HG03575 (cell line): ENCODE measurements at regions not wholly inside any gene's neighbourhood (a gene's known extent, or its start where the extent isn't known, plus 50 kb on each side); places are given as distances from the start of the nearest gene placed in this dataset.

Experiments used
- ATAC-seq: cut with Tn5 transposase; IDR thresholded peaks from one replicate; pipeline ENCODE4 v1.9.1; 2021; ENCODE audit not compliant: unreplicated experiment, insufficient number of reproducible peaks, low FRiP score; ENCODE audit errors: extremely low read depth

GRCh38 chr5:20654033-20654432 is 666.0 kb upstream of the CDH18 start:
- no peak for ATAC-seq

GRCh38 chr5:20649966-20650365 is 662.0 kb upstream of the CDH18 start:
- ATAC-seq = no peak

DNA sequence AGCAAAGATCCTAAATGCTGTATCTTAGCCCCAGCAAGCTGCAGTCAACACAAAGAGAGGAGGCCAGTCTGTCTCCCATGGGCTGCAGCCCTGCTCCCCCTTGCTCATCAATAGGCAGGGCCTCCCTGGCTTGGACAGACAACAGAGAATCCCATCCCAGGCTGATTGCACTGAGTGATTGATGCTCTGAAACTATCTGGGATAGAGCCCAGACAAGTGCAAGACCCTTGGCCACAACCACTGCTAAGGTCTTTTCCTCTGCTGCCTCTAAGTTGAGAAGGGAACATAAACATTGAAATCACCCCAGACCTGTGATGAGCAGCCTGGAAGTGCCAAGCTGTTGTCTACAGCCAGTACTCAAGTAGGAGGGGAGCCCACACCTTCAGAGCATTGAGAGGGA is 661.0 kb upstream of the CDH18 start:
- ATAC-seq = no peak

DNA sequence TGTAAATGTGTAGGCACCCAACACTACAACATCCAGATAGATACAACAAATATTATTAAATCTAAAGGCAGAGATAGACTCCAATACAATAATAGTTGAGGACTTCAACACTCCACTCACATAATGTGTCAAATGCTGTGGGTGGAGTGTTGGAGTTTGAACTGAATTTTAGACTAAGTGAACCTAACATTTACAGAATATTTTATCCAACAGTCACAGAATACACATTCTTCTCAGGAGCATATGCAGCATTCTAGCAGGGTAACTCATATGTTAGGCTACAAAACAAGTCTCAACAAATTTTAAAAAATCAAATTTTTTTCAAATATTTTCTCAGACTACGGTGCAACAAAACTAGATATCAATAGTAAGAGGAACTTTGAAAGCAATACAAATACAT is 648.7 kb upstream of the CDH18 start:
- ATAC-seq = no peak

DNA sequence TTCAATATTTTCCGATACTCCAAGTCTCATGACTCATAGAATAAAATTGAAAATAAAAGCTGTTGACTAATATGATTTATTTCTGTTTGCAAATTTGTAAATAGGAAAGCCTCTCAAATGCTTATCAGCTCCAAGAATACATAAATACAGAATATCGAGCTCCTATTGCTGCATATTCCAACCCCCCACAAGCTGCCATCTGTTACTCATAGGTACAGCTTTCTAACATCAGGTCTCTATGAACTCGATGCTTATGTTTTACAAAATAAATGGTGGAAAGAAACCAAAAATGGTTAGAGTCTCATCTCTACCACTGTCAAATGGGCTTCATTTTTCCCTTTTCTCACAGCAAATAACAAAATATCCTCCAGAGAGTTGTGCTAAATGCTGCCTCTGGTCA is 631.6 kb upstream of the CDH18 start:
- no peak for ATAC-seq

DNA sequence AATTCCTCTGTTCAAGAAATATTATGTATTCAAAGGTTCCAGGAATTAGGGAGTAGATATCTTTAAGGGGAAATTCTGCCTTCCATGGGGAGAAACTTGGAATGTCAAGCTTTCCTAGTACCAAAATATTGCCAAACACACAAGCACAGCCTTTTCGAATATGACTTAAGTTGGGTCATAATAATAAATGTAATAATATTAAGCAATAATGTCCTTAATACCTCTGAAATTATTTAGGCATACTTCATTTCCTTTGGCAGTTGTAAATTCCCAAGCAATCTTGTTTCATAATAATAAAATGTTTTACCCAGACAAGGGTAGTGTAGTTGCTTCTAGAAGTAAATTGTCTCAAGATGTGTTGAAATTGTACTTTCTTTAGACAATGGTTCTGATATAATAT is 630.3 kb upstream of the CDH18 start:
- no peak for ATAC-seq

DNA sequence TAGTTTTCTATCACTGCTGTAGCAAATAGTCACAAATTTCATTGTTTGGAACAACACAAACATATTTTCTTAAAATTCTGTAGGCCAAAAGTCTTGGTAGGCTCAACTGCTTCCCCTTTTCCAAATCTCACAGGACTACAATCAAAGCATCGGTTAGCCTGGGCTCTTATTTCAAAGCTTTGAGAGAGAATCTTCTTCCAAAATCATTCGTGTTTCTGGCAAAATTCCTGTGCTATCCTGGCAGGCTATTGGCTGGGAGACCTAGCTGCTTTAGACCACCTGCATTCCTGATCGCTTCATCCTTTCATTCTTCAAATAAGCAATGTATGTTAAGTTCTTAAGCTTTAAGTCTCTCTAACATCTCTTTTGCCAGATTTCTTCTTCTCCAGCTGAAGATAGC is 629.8 kb upstream of the CDH18 start:
- ATAC-seq = no peak

- ATAC-seq = no peak
Observed at GRCh38 chr5:20615888-20616563, 628.0 kb upstream of the CDH18 start.

DNA sequence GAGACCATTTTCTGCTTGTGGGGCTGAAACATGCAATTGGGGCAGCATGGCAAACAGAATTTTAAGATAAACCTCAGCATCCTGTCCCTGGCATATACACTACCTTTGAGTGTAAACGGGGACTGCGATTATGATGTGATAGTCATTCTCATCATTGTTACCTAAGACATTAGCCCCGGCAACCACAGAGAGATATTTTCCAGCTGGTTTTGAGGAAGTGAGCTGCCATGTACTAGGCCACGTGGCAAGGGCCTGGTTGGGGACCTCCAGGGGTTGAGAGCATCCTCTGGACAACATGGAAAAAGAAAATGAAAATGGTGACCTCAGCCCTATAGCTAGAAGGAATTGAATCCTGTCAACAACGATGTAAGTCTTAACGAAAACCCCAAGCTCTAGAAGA is 623.6 kb upstream of the CDH18 start:
- no peak for ATAC-seq

GRCh38 chr5:20610681-20611080 is 622.7 kb upstream of the CDH18 start:
- no peak for ATAC-seq

DNA sequence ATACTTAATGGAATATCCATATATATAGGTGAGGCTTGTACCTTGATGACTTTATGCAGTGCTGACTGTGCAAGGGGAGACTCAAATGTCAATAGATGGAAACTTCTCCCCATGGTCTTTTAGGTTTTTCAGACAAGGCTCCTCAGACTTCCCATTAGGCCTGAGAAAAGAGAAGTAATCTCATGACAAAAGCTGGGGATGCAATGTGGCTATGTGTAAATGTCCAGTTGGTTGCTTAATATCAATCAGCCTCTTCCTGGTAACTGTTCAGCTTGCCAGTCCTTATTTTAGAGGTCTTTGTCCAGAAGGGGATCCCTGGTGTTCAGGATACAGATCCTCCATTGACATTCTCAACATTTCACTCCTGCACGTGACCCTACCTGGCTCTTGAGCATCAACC is 621.1 kb upstream of the CDH18 start:
- ATAC-seq = no peak

GRCh38 chr5:20608567-20608966 is 620.6 kb upstream of the CDH18 start:
- no peak for ATAC-seq

- no peak for ATAC-seq
Observed at GRCh38 chr5:20605732-20606525, 617.9 kb upstream of the CDH18 start.

GRCh38 chr5:20604992-20605391 is 617.0 kb upstream of the CDH18 start:
- no peak for ATAC-seq

- no peak for ATAC-seq
Observed at GRCh38 chr5:20601678-20602100, 613.7 kb upstream of the CDH18 start.

- ATAC-seq = no peak
Observed at GRCh38 chr5:20590356-20590755, 602.4 kb upstream of the CDH18 start.

GRCh38 chr5:20575571-20575970 is 587.6 kb upstream of the CDH18 start:
- no peak for ATAC-seq

GRCh38 chr5:20574576-20574975 is 586.6 kb upstream of the CDH18 start:
- no peak for ATAC-seq

- no peak for ATAC-seq
Observed at GRCh38 chr5:20572614-20573013, 584.6 kb upstream of the CDH18 start.

DNA sequence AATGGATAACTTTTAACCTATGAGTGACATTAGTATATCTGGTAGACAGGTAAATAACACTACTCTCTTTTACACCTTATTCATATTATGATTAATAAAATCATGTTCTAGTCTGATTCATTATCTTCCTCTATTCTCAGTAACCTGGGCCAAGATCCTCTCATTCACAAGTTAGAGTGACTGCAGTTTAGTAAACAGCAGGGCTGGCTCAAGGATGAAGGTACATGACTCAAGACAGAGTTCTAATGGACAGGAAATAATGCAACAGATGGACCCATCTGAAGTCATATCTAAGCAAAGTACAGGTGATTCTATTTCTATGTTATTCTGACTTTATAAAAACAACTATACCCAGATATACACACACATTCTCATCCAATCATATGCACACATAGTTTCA is 582.5 kb upstream of the CDH18 start:
- ATAC-seq = no peak

GRCh38 chr5:20562544-20562943 is 574.5 kb upstream of the CDH18 start:
- no peak for ATAC-seq
